Right atrium auricular region (tissue), 2 donors: ENCODE measurements at regions not wholly inside any gene's neighbourhood (a gene's known extent, or its start where the extent isn't known, plus 50 kb on each side); places are given as distances from the start of the nearest gene placed in this dataset.
"Not testable (repeated sequence)": the region's sequence is repeated elsewhere in the genome, so short reads cannot be mapped to it uniquely, and the experiment has no call there.

Experiments
- DNase-seq: peaks from one replicate; pipeline ENCODE4 v3.0.0-alpha.2; 2019; ENCODE audit warnings: low spot score
- H3K27ac ChIP-seq, 2 donors: fragments of 200-600 bp; sonication (generic); 1 replicate in 1 of 2; 2 replicates in 1 of 2; pipeline ENCODE4 v1.5.1; 2016 to 2019
- H3K27me3 ChIP-seq, 2 donors: fragments of 200-600 bp; sonication (generic); one replicate each; pipeline versions ENCODE4 v1.5.1 to v1.6.0; 2017 to 2019
- H3K36me3 ChIP-seq: fragments of 200-600 bp; sonication (generic); one replicate; pipeline ENCODE4 v1.5.1; 2016
- H3K4me1 ChIP-seq, 2 donors: fragments of 200-600 bp; sonication (generic); one replicate each; pipeline versions ENCODE4 v1.5.1 to v1.6.0; 2017 to 2019
- H3K4me3 ChIP-seq, 2 donors: fragments of 200-600 bp; sonication (generic); 1 replicate in 1 of 2; 2 replicates in 1 of 2; pipeline ENCODE4 v1.5.1; 2017 to 2019; ENCODE audit warnings: mild to moderate bottlenecking in 1 of 2, moderate library complexity in 1 of 2
- H3K9me3 ChIP-seq, 2 donors: fragments of 200-600 bp; sonication (generic); one replicate each; pipeline ENCODE4 v1.5.1; 2019
- CTCF ChIP-seq, 2 donors: fragments of 200-600 bp; sonication (generic); IDR thresholded peaks; one replicate each; pipeline ENCODE4 v1.5.1; 2019; ENCODE audit warnings: antibody characterized with exemption in 2 of 2

DNA sequence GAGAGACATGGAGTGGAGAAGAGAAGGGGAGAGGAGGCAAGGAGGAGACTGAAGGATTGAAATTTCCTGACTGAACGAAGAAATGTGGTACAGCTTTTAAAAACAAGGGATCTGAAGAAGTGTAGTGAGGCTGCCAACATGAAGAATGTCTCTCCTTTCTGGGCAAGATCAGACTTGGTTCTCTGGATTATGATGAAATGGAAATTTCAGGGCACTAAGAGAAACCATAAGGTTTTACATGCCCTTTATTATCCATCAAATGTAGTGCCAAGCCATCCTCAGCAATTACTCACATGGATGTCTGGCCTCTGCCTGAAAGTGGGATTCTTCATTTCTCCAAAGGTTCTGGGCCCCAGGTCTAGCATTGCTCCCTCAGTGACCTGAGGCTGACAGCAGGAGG, 77.6 kb upstream of the CCDC80 start:
- Histone ChIP-seq H3K4me1 (no peaks in the 10 kb centered on the region), H3K4me3 (no peak overlapping the region), H3K27ac (no peak overlapping the region), H3K36me3 (no peaks in the 10 kb centered on the region), H3K9me3 (no peaks in the 10 kb centered on the region), H3K27me3 (no peaks in the 10 kb centered on the region)
- TF ChIP-seq CTCF (IDR thresholded peaks at IDR 0.05): no peak
- no peak for DNase-seq

- H3K36me3 ChIP-seq: no peaks in the 10 kb centered on the region
- no peaks in the 10 kb centered on the region for H3K27me3 ChIP-seq
- no peaks in the 10 kb centered on the region for H3K9me3 ChIP-seq
- TF ChIP-seq CTCF (IDR thresholded peaks at IDR 0.05): no peak
- H3K4me1 ChIP-seq: no peaks in the 10 kb centered on the region
- DNase-seq: no peak
- H3K27ac ChIP-seq: no peak overlapping the region
- no peak overlapping the region for H3K4me3 ChIP-seq
Observed at GRCh38 chr3:112709911-112710310, 69.0 kb upstream of the CCDC80 start.

GRCh38 chr3:112699436-112699978, 58.6 kb upstream of the CCDC80 start:
- TF ChIP-seq CTCF (IDR thresholded peaks at IDR 0.05): no peak
- no peaks in the 10 kb centered on the region for H3K27me3 ChIP-seq
- no peaks in the 10 kb centered on the region for H3K4me1 ChIP-seq
- H3K9me3 ChIP-seq: peaks cover 0 to 7% of the 10 kb centered on the region in 2 donors
- H3K4me3 ChIP-seq: no peak overlapping the region
- H3K36me3 ChIP-seq: no peaks in the 10 kb centered on the region
- DNase-seq: no peak
- no peak overlapping the region for H3K27ac ChIP-seq

DNA sequence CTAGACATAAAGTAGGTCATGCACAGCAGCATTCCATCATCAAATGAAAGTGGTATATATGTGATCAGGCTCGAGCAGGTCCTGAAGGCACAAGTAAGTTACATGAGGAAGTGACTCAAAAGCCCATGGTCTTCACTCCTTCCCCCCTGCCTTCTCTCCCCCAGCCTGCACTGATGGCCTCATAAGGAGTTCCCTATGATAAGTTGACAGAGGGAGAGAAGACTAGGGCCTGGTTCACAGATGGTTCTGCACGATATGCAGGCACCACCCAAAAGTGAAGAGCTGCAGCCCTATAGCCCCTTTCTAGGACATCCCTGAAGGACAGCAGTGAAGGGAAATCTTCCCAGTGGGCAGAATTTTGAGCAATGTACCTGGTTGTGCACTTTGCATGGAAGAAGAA, 57.5 kb upstream of the CCDC80 start:
- not testable (repeated sequence) for H3K4me3 ChIP-seq, H3K27me3 ChIP-seq, H3K9me3 ChIP-seq, H3K4me1 ChIP-seq, H3K27ac ChIP-seq, DNase-seq, H3K36me3 ChIP-seq

- H3K9me3 ChIP-seq, H3K36me3 ChIP-seq, H3K27me3 ChIP-seq, DNase-seq, H3K27ac ChIP-seq, H3K4me1 ChIP-seq, H3K4me3 ChIP-seq: not testable (repeated sequence)
Observed at GRCh38 chr3:112696244-112696643, 55.3 kb upstream of the CCDC80 start.

DNA sequence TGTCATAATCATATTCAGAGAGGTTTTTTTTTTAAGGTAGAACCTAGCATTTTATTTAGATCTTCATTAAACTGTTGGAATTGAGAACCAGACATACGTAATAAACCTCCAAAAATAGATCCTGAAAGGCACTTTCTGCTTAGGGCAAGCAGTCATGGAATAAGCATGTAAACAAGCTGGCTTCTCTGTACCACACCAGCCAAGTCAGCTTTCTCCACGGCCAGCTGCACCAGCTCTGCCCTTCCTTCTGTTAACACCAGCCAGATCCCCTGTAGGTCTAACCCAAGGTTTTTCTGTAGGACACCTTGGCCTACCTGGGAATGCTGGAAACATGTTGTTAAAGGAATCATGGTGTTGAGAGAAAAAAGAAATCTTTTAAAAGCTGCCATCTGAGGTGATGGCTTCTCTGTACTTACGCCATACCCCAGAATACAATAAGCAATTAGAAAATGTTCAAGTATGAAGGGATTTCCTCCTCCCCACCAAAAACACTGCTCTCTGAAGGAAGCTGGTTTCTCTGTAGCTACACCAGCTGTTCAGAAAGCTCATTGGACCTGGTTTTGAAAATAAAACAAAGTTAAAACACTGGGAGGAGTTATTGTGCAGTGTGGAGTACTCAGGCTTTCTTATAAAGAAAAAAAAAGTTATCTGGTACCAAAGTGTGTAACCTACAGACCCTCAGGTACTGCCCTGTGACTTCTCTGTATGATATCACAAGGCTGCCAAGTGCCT, 54.6 kb upstream of the CCDC80 start:
- not testable (repeated sequence) for H3K9me3 ChIP-seq, H3K27me3 ChIP-seq, H3K36me3 ChIP-seq, H3K27ac ChIP-seq, H3K4me3 ChIP-seq, H3K4me1 ChIP-seq, DNase-seq

- not testable (repeated sequence) for H3K4me3 ChIP-seq, DNase-seq, H3K36me3 ChIP-seq, H3K27ac ChIP-seq, H3K27me3 ChIP-seq, H3K9me3 ChIP-seq, H3K4me1 ChIP-seq
Observed at GRCh38 chr3:112694906-112695305, 54.0 kb upstream of the CCDC80 start.

DNA sequence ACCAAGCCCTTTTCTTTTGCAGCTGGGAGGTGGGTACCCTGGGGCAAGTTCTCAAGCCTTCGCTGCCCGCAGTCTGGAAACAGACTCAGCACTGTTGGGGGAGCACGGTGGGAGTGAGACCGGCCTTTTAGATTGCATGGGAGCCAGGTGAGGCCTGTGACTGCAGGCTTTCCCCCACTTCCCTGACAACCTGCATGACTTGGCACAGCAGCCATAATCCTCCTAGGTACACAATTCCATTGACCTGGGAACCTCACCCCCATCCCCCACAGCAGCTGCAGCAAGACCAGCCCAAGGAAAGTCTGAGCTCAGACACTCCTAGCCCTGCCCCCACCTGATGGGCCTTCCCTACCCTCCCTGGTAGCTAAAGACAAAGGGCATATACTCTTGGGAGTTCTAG, 52.2 kb upstream of the CCDC80 start:
- no peaks in the 10 kb centered on the region for H3K9me3 ChIP-seq
- DNase-seq: no peak
- no peaks in the 10 kb centered on the region for H3K27me3 ChIP-seq
- no peaks in the 10 kb centered on the region for H3K36me3 ChIP-seq
- no peaks in the 10 kb centered on the region for H3K4me1 ChIP-seq
- TF ChIP-seq CTCF (IDR thresholded peaks at IDR 0.05): no peak
- H3K4me3 ChIP-seq: no peak overlapping the region
- H3K27ac ChIP-seq: no peak overlapping the region
